Neuronal stem cell (in vitro differentiated cells): ENCODE measurements at regions not wholly inside any gene's neighbourhood (a gene's known extent, or its start where the extent isn't known, plus 50 kb on each side); places are given as distances from the start of the nearest gene placed in this dataset.

Experiments
- DNase-seq: peaks from one replicate; pipeline ENCODE4 v3.0.0-alpha.2; 2013; ENCODE audit warnings: low spot score
- H2AFZ ChIP-seq: one replicate; pipeline ENCODE4 v1.6.1; 2013; ENCODE audit warnings: mild to moderate bottlenecking, low read length, inconsistent platforms
- H2AK5ac ChIP-seq: 2 replicates; pipeline ENCODE4 v1.6.1; 2013; ENCODE audit warnings: low read depth, mild to moderate bottlenecking, inconsistent platforms, low read length, moderate library complexity, mixed read lengths
- H2BK120ac ChIP-seq: 2 replicates; pipeline ENCODE4 v1.6.1; 2013; ENCODE audit warnings: low read depth, mild to moderate bottlenecking, inconsistent platforms, low read length, moderate library complexity, mixed read lengths
- H2BK12ac ChIP-seq: one replicate; pipeline ENCODE4 v1.6.1; 2013; ENCODE audit warnings: low read length, inconsistent platforms
- H2BK15ac ChIP-seq: 2 replicates; pipeline ENCODE4 v1.6.1; 2013; ENCODE audit warnings: mild to moderate bottlenecking, low read length, inconsistent platforms, mixed read lengths
- H2BK5ac ChIP-seq: one replicate; pipeline ENCODE4 v1.6.1; 2013; ENCODE audit warnings: inconsistent platforms, mild to moderate bottlenecking, low read length, moderate library complexity
- H3K14ac ChIP-seq: one replicate; pipeline ENCODE4 v1.6.1; 2013; ENCODE audit warnings: low read length, inconsistent platforms
- H3K18ac ChIP-seq: 2 replicates; pipeline ENCODE4 v1.6.1; 2013; ENCODE audit warnings: low read length, inconsistent platforms
- H3K23ac ChIP-seq: 2 replicates; pipeline ENCODE4 v1.6.1; 2013; ENCODE audit warnings: low read depth, mild to moderate bottlenecking, mixed read lengths, low read length, inconsistent platforms; ENCODE audit not compliant: poor library complexity
- H3K27ac ChIP-seq: replicated peaks from 3 replicates; pipeline ENCODE4 v1.5.1; 2013; ENCODE audit warnings: low read length, inconsistent platforms
- H3K27me3 ChIP-seq, 3 experiments: 2 replicates each; pipeline ENCODE4 v1.6.1; 2013; ENCODE audit warnings: low read length in 3 of 3, mild to moderate bottlenecking in 2 of 3, inconsistent platforms in 1 of 3, low read depth in 1 of 3, mixed read lengths in 1 of 3, moderate library complexity in 1 of 3; ENCODE audit not compliant: control insufficient read depth in 3 of 3, insufficient read depth in 3 of 3
- H3K36me3 ChIP-seq, 2 donors: replicated peaks in 1 of 2; 2 replicates each; pipeline ENCODE4 v1.6.1; 2013; ENCODE audit warnings: low read length in 2 of 2; ENCODE audit not compliant: control insufficient read depth in 2 of 2, insufficient read depth in 2 of 2
- H3K4ac ChIP-seq: 2 replicates; pipeline ENCODE4 v1.6.1; 2013; ENCODE audit warnings: inconsistent platforms, mild to moderate bottlenecking, low read length, moderate library complexity
- H3K4me1 ChIP-seq, 2 donors: 1 replicate in 1 of 2; 2 replicates in 1 of 2; pipeline ENCODE4 v1.6.1; 2013; ENCODE audit warnings: low read length in 2 of 2, low read depth in 1 of 2; ENCODE audit not compliant: control insufficient read depth in 2 of 2, insufficient read depth in 1 of 2
- H3K4me2 ChIP-seq: one replicate; pipeline ENCODE4 v1.6.1; 2013; ENCODE audit warnings: mild to moderate bottlenecking, low read length, inconsistent platforms; ENCODE audit not compliant: insufficient read depth, poor library complexity, severe bottlenecking
- H3K4me3 ChIP-seq, 2 donors: 2 replicates each; pipeline ENCODE4 v1.5.1; 2013; ENCODE audit warnings: low read length in 2 of 2, mild to moderate bottlenecking in 2 of 2, inconsistent platforms in 1 of 2, moderate library complexity in 1 of 2
- H3K79me1 ChIP-seq: one replicate; pipeline ENCODE4 v1.6.1; 2013; ENCODE audit warnings: low read depth, mild to moderate bottlenecking, inconsistent platforms, low read length, moderate library complexity
- H3K9ac ChIP-seq: one replicate; pipeline ENCODE4 v1.6.1; 2013; ENCODE audit warnings: mild to moderate bottlenecking, low read depth, low read length, inconsistent platforms; ENCODE audit not compliant: poor library complexity
- H3K9me3 ChIP-seq, 2 donors: replicated peaks in 1 of 2; 2 replicates each; pipeline versions ENCODE3 to v1.6.1; 2013; ENCODE audit warnings: low read length in 2 of 2, mild to moderate bottlenecking in 2 of 2, inconsistent platforms in 1 of 2, low read depth in 1 of 2, mixed read lengths in 1 of 2, moderate library complexity in 1 of 2; ENCODE audit not compliant: control insufficient read depth in 2 of 2, insufficient read depth in 1 of 2
- H4K8ac ChIP-seq: one replicate; pipeline ENCODE4 v1.6.1; 2013; ENCODE audit warnings: low read depth, mild to moderate bottlenecking, inconsistent platforms, low read length, moderate library complexity
- H4K91ac ChIP-seq: one replicate; pipeline ENCODE4 v1.6.1; 2013; ENCODE audit warnings: low read length, low read depth, mild to moderate bottlenecking, inconsistent platforms; ENCODE audit not compliant: poor library complexity
- WGBS, 2 donors: extraction: QIAGEN DNeasy Blood & Tissue Kit; methylation state at CpG; one replicate each; pipeline ENCODE4 v1.1.7; 2013; ENCODE audit warnings: missing lambda C conversion rate in 2 of 2, mixed read lengths in 1 of 2; ENCODE audit not compliant: insufficient read length in 2 of 2, insufficient replicate concordance in 1 of 2; ENCODE audit errors: extremely low coverage in 2 of 2; 5-methylcytosine and 5-hydroxymethylcytosine counted together

DNA sequence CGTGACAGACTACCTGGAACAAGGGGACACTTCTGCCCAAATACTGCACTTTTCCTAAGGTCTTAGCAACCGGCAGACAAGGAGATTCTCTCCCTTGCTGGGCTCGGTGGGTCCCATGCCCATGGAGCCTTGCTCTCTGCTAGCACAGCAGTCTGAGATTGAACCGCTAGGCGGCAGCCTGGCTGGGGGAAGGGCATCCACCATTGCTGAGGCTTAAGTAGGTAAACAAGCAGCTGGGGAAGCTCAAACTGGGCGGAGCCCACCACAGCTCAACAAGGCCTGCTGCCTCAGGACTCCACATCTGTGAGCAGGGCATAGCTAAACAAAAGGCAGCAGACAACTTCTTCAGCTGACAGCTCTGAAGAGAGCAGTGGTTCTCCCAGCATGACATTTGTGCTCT lies 87.8 kb upstream of the ASCC3 start:
- Histone ChIP-seq H3K4me1 (no peaks in the 10 kb centered on the region), H4K91ac (no peak overlapping the region), H4K8ac (no peak overlapping the region), H2BK5ac (no peak overlapping the region), H3K27ac (no peak overlapping the region), H3K4ac (no peak overlapping the region), H2BK120ac (no peak overlapping the region), H3K36me3 (no peaks in the 10 kb centered on the region), H2BK12ac (no peak overlapping the region), H2AK5ac (no peak overlapping the region), H3K9ac (no peak overlapping the region), H3K4me2 (no peak overlapping the region), H2BK15ac (no peak overlapping the region), H3K23ac (no peak overlapping the region), H3K18ac (no peak overlapping the region), H3K27me3 (no peaks in the 10 kb centered on the region), H3K79me1 (no peaks in the 10 kb centered on the region), H3K14ac (no peak overlapping the region), H2AFZ (no peak overlapping the region), H3K9me3 (no peaks in the 10 kb centered on the region), H3K4me3 (peak overlapping the region in 1 of 2 donors; percentile 46)
- WGBS, 2 donors = no CpG with 5 or more reads among the region's 6 CpGs
- no peak for DNase-seq

DNA sequence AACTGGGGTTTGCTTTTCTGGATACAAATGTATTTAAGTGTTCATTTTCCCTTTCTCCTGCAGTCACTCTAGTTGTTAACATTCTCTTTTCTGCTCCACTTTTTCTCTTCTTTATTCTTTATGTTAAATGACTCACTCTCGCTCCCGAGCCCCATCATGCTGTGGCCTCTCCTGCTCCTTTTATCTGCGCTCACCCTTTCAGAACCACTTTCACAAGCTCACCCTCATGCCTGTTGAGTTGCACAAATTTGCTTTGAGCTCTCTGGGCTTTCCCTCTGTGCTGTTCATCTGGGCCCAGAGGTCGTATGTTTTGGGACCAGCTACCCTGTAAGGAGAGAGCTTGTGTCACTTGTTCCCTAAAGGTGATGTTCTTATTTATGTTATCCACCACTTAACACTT lies 98.1 kb upstream of the ASCC3 start:
- Histone ChIP-seq H3K23ac (no peak overlapping the region), H3K4me1 (peaks cover 3 to 6% of the 10 kb centered on the region in 2 donors), H3K27me3 (no peaks in the 10 kb centered on the region), H4K91ac (no peak overlapping the region), H3K9ac (no peak overlapping the region), H2AK5ac (no peak overlapping the region), H2BK15ac (no peak overlapping the region), H3K14ac (no peak overlapping the region), H3K4me3 (no peak overlapping the region), H3K27ac (no peak overlapping the region), H3K18ac (no peak overlapping the region), H2BK12ac (no peak overlapping the region), H2BK120ac (no peak overlapping the region), H2BK5ac (no peak overlapping the region), H3K4ac (no peak overlapping the region), H3K79me1 (no peaks in the 10 kb centered on the region), H3K36me3 (no peaks in the 10 kb centered on the region), H3K4me2 (no peak overlapping the region), H4K8ac (no peak overlapping the region), H3K9me3 (no peaks in the 10 kb centered on the region), H2AFZ (peak overlapping the region; percentile 70)
- DNase-seq = peak; percentile 12
- no CpG with 5 or more reads among the region's 4 CpGs for WGBS, 2 donors

DNA sequence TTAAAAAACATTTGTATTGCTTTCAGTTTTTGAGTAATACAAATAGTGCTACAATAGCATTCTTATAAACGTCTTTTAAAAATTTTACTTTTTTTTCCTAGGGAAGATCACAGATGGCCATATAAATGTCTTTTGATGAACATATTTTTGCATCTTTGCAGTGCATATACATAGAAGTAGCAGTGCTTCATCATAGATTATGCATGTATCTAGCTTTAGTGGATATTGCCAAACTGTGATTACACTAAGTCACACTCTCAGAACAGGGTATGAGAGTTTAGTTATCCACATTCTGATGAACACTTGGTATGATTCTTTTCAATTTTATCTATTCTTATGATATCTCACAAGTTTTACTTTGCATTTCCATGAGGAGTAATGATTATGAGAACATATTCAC lies 99.8 kb upstream of the ASCC3 start:
- H2BK15ac ChIP-seq = no peak overlapping the region
- no peak overlapping the region for H2AFZ ChIP-seq
- no peak for DNase-seq
- H3K4me3 ChIP-seq = no peak overlapping the region
- no peak overlapping the region for H4K91ac ChIP-seq
- no peaks in the 10 kb centered on the region for H3K9me3 ChIP-seq
- no peak overlapping the region for H2BK5ac ChIP-seq
- no peak overlapping the region for H3K4ac ChIP-seq
- no peak overlapping the region for H2BK12ac ChIP-seq
- no peaks in the 10 kb centered on the region for H3K27me3 ChIP-seq
- no peak overlapping the region for H3K18ac ChIP-seq
- H3K27ac ChIP-seq = no peak overlapping the region
- no peak overlapping the region for H3K4me2 ChIP-seq
- H2BK120ac ChIP-seq = no peak overlapping the region
- no peaks in the 10 kb centered on the region for H3K36me3 ChIP-seq
- no peak overlapping the region for H2AK5ac ChIP-seq
- no CpG with 5 or more reads among the region's 1 CpG for WGBS, 2 donors
- H3K4me1 ChIP-seq = peaks cover 3 to 6% of the 10 kb centered on the region in 2 donors
- no peak overlapping the region for H3K14ac ChIP-seq
- no peak overlapping the region for H3K9ac ChIP-seq
- no peak overlapping the region for H4K8ac ChIP-seq
- no peaks in the 10 kb centered on the region for H3K79me1 ChIP-seq
- no peak overlapping the region for H3K23ac ChIP-seq

DNA sequence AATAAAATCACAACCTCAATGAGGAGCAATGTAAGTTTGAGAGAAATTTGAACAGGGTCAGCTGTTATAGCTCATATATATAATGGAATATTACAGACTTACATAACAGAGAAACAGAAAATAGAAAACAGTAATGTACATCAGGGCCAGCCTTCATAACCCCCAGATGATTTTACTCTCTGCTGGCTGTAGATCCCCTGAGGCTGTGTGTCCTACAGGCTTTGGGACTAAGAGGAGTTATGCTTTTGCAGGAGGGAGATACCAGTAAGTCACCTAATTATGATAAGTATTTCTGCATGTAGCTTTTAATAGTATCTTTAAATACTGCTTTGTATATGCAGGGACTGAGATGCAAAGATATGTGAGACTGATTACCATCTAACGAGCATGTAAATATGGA lies 105.8 kb upstream of the ASCC3 start:
- no peak overlapping the region for H3K14ac ChIP-seq
- H2AFZ ChIP-seq = no peak overlapping the region
- H3K18ac ChIP-seq = no peak overlapping the region
- H3K9ac ChIP-seq = no peak overlapping the region
- H3K36me3 ChIP-seq = no peaks in the 10 kb centered on the region
- no peak overlapping the region for H3K4me2 ChIP-seq
- no peak overlapping the region for H4K91ac ChIP-seq
- no peak overlapping the region for H2BK5ac ChIP-seq
- no peak overlapping the region for H3K4ac ChIP-seq
- no peaks in the 10 kb centered on the region for H3K79me1 ChIP-seq
- H3K27me3 ChIP-seq = peaks cover 0 to 3% (median 0%) of the 10 kb centered on the region in 3 experiments
- no peak overlapping the region for H3K27ac ChIP-seq
- H3K4me1 ChIP-seq = no peaks in the 10 kb centered on the region
- no peak overlapping the region for H2BK15ac ChIP-seq
- H3K9me3 ChIP-seq = no peaks in the 10 kb centered on the region
- no peak overlapping the region for H2BK120ac ChIP-seq
- no peak overlapping the region for H3K4me3 ChIP-seq
- H2BK12ac ChIP-seq = no peak overlapping the region
- no peak overlapping the region for H4K8ac ChIP-seq
- no CpG with 5 or more reads among the region's 1 CpG for WGBS, 2 donors
- H2AK5ac ChIP-seq = no peak overlapping the region
- no peak overlapping the region for H3K23ac ChIP-seq
- no peak for DNase-seq
